NCI-H2107 treated with DMSO at 0.1 percent for 48 hours (cell line): ENCODE measurements at regions not wholly inside any gene's neighbourhood (a gene's known extent, or its start where the extent isn't known, plus 50 kb on each side); places are given as distances from the start of the nearest gene placed in this dataset.
"Not testable (repeated sequence)": the region's sequence is repeated elsewhere in the genome, so short reads cannot be mapped to it uniquely, and the experiment has no call there.

Experiments used
- DNase-seq: peaks from one replicate; lab custom pipeline; 2025; ENCODE audit not compliant: unreplicated experiment; lab: John Stamatoyannopoulos, UW

- DNase-seq: not testable (repeated sequence)
These were observed 669.7 kb downstream of the TYW1 start for GRCh38 chr7:67666359-67666758.

GRCh38 chr7:67671006-67671548, 674.4 kb downstream of the TYW1 start:
- no peak for DNase-seq

- no peak for DNase-seq
These were observed 677.2 kb downstream of the TYW1 start for GRCh38 chr7:67673861-67674260.

GRCh38 chr7:67674862-67675261, 678.2 kb downstream of the TYW1 start:
- DNase-seq: not testable (repeated sequence)

GRCh38 chr7:67675971-67676370, 679.3 kb downstream of the TYW1 start:
- DNase-seq: no peak

DNA sequence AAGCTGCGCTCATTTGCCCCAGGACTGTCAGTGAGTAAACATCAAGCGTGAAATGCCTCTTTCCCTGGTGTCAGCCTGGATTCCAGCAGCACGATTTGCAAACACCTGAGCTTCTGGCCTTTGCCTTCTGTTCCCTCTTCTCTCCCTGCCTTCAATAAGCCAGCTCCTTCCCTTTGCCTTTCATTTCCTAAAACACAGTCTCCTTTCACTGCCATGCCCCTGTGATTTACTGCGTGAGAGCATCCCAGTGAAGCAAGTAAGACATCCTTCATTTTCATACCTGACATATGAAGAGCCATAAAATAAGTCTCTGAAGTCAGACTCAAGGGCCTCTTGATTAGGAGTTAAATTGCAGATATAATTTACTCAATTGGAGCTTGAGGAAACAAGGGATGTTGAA, 681.8 kb downstream of the TYW1 start:
- no peak for DNase-seq

- no peak for DNase-seq
These were observed 687.0 kb downstream of the TYW1 start for GRCh38 chr7:67683628-67684027.

DNA sequence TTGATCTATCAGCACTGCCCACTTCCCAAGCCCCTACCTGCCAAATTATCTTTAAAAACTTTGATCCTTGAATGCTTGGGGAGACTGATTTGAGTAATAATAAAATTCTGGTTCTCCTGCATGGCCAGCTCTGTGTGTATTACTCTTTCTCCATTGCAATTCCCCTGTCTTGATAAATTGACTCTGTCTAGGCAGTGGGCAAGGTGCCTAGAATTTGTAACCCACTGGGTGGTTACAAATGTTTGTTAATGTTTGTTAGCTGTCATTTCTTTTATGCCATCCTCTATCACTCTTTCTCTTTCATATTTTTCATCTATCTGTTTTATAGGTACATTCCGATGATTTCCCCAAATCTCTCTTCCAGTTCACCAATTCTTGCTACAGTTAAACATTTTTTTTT, 694.1 kb downstream of the TYW1 start:
- DNase-seq: no peak

- no peak for DNase-seq
These were observed 695.8 kb downstream of the TYW1 start for GRCh38 chr7:67692425-67692824.

GRCh38 chr7:67696124-67696523, 699.5 kb downstream of the TYW1 start:
- no peak for DNase-seq

DNA sequence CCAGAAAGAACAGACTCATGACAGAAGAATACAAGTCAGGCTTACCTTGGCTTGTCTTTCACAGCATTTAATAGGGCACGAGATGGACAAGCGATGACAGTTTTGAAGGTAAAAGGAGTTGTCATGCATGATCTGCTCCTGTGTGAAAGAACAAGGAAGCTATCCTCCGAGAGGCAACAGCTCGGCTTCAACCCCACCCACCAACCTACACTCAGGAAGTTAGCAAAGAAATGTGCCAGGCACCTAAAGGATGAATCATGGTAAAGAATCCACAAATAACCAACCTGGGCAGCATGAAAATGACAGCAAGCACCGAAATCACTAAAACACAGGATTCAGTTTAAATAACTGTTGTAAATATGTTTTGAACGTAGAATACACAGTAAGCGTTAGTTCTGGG, 700.2 kb downstream of the TYW1 start:
- no peak for DNase-seq

DNA sequence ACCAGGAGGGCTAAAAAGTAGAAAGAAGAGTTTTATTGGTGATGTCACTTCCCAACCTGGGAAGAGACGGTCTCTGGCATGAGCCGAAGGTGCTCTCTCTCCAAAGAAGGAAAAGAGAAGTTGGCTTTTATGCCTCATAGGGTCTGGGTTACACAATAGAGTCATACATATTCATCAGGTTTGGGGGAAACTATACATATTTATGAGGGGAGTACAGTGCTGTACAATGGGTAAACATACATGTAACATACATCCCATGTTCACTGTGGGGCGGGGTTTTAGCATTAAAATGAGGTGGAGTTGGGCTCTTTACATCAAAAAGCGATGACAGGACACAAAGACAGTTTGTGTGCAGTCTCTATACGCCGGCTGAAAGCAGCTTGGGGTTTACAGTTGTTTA, 701.7 kb downstream of the TYW1 start:
- DNase-seq: no peak

- no peak for DNase-seq
These were observed 709.2 kb downstream of the TYW1 start for GRCh38 chr7:67705850-67706249.

GRCh38 chr7:67711706-67712105, 715.1 kb downstream of the TYW1 start:
- DNase-seq: no peak

- DNase-seq: no peak
These were observed 716.9 kb downstream of the TYW1 start for GRCh38 chr7:67713451-67714056.

GRCh38 chr7:67716729-67717128, 720.1 kb downstream of the TYW1 start:
- DNase-seq: no peak

- DNase-seq: no peak
These were observed 727.0 kb downstream of the TYW1 start for GRCh38 chr7:67723591-67723990.

DNA sequence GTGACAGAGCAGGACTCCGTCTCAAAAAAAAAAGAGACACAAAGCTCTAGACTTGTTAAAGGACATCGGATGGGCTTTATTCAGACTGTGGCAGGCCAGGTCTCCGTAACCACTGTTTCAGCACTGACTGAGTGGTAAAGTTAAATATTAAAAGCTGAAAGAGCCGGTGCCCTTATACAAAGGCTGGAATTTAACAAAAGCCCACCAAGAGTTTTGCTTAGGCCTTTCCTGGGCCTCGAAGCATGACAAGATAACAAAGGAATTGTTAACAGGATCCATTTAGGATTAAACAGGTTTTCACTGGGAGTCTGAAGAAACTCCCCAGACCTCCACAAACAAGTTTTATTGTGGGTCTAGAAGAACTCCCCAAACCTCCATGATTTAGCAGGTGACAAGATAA, 727.8 kb downstream of the TYW1 start:
- no peak for DNase-seq

GRCh38 chr7:67724955-67725354, 728.3 kb downstream of the TYW1 start:
- no peak for DNase-seq

- no peak for DNase-seq
These were observed 728.8 kb downstream of the TYW1 start for GRCh38 chr7:67725423-67725822.

GRCh38 chr7:67729771-67730170, 733.1 kb downstream of the TYW1 start:
- DNase-seq: no peak

DNA sequence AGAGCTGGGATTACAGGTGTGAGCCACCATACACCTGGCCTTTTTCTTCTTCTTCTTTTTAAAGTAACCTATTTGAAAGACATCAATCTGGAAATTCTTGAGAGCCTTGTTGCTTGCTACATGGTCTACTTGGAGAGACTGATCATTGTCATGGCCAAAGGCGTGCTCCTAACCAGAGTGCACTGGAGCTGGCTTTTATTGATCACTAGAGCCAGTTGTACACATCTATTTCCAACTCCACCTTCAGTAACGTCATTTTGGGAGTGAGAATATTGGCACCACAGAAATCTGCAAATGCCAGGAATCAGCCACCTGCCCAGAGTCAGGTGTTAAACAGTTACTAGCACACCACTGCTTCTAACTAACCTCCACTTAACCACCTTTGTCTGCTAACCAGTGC, 735.1 kb downstream of the TYW1 start:
- DNase-seq: no peak

- DNase-seq: no peak
These were observed 736.3 kb downstream of the TYW1 start for GRCh38 chr7:67732898-67733297.
